Duodenal mucosa (tissue), 2 donors: ENCODE measurements at regions not wholly inside any gene's neighbourhood (a gene's known extent, or its start where the extent isn't known, plus 50 kb on each side); places are given as distances from the start of the nearest gene placed in this dataset.

Experiments used
- H3K27ac ChIP-seq: one replicate; pipeline ENCODE4 v1.7.0; 2013; ENCODE audit warnings: low read depth, low read length
- H3K27me3 ChIP-seq, 2 donors: one replicate each; pipeline ENCODE4 v1.7.0; 2013; ENCODE audit warnings: low read length in 2 of 2, control low read depth in 1 of 2; ENCODE audit not compliant: insufficient read depth in 2 of 2, control insufficient read depth in 1 of 2
- H3K36me3 ChIP-seq, 2 donors: one replicate each; pipeline ENCODE4 v1.7.0; 2013; ENCODE audit warnings: low read length in 2 of 2, control low read depth in 1 of 2; ENCODE audit not compliant: insufficient read depth in 2 of 2, control insufficient read depth in 1 of 2
- H3K4me1 ChIP-seq, 2 donors: one replicate each; pipeline ENCODE4 v1.7.0; 2013; ENCODE audit warnings: low read length in 2 of 2, control low read depth in 1 of 2; ENCODE audit not compliant: insufficient read depth in 2 of 2, control insufficient read depth in 1 of 2
- H3K4me3 ChIP-seq, 2 donors: one replicate each; pipeline ENCODE4 v1.7.0; 2013; ENCODE audit warnings: low read length in 2 of 2, low read depth in 1 of 2
- H3K9ac ChIP-seq, 2 donors: one replicate each; pipeline ENCODE4 v1.7.0; 2013; ENCODE audit warnings: low read length in 2 of 2, low read depth in 1 of 2
- H3K9me3 ChIP-seq, 2 donors: one replicate each; pipeline ENCODE4 v1.7.0; 2013; ENCODE audit warnings: low read length in 2 of 2, control low read depth in 1 of 2; ENCODE audit not compliant: control insufficient read depth in 1 of 2

- H3K9me3 ChIP-seq: no peaks in the 10 kb centered on the region
- no peak overlapping the region for H3K9ac ChIP-seq
- H3K4me3 ChIP-seq: no peak overlapping the region
- H3K4me1 ChIP-seq: no peaks in the 10 kb centered on the region
- H3K27ac ChIP-seq: no peak overlapping the region
- H3K36me3 ChIP-seq: no peaks in the 10 kb centered on the region
- H3K27me3 ChIP-seq: peaks cover 0 to 3% of the 10 kb centered on the region in 2 donors
Measured at GRCh38 chr3:127390365-127391025, 102.6 kb upstream of the PRR20G start.

GRCh38 chr3:127389913-127390312 lies 102.1 kb upstream of the PRR20G start:
- Histone ChIP-seq H3K27me3 (peaks cover 0 to 3% of the 10 kb centered on the region in 2 donors), H3K9me3 (no peaks in the 10 kb centered on the region), H3K27ac (no peak overlapping the region), H3K36me3 (no peaks in the 10 kb centered on the region), H3K4me1 (no peaks in the 10 kb centered on the region), H3K4me3 (no peak overlapping the region), H3K9ac (no peak overlapping the region)

DNA sequence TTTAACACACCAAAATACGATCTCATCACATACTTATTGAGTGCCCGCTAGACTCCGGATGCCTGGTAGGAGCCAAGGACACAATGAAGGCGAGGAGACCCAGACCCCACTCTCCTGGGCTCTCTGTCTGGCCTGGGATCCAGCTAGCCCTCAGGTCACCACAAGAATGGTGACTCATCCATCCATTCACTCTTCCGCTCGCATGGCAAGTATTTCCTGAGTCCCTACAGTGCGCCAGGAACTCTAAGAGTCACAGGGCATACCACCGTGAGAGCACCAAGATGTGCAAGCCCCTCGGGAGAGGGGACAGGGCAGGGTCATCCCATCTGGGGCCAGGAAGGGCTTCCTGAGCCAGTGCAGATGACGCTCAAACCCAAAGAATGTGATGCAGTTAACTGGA lies 101.6 kb upstream of the PRR20G start:
- no peaks in the 10 kb centered on the region for H3K4me1 ChIP-seq
- no peaks in the 10 kb centered on the region for H3K36me3 ChIP-seq
- no peaks in the 10 kb centered on the region for H3K27me3 ChIP-seq
- H3K27ac ChIP-seq: no peak overlapping the region
- H3K9me3 ChIP-seq: no peaks in the 10 kb centered on the region
- H3K4me3 ChIP-seq: no peak overlapping the region
- no peak overlapping the region for H3K9ac ChIP-seq

DNA sequence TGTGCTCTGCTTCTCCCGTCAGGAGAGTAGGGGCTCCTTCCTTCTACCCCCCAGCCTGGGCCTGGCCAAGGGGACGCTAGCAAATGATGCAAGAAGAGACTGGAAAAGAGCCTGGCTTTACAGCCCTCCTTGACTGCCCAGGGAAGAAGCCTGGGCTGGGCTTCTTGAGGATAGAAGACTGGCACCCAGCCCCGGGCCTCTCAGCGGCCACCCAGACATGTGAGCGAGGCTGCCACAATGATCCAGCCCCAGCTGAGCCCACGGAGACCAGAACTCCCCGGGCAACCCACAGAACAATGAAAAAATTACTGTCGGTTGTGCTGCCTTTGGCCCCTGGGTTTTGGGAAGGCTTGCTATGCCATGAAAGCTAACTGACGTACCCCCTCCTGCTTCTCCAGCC lies 100.6 kb upstream of the PRR20G start:
- no peak overlapping the region for H3K27ac ChIP-seq
- no peak overlapping the region for H3K4me3 ChIP-seq
- no peak overlapping the region for H3K9ac ChIP-seq
- H3K4me1 ChIP-seq: no peaks in the 10 kb centered on the region
- no peaks in the 10 kb centered on the region for H3K9me3 ChIP-seq
- no peaks in the 10 kb centered on the region for H3K27me3 ChIP-seq
- no peaks in the 10 kb centered on the region for H3K36me3 ChIP-seq

GRCh38 chr3:127387556-127388153 lies 99.8 kb upstream of the PRR20G start:
- Histone ChIP-seq H3K9ac (no peak overlapping the region), H3K27me3 (no peaks in the 10 kb centered on the region), H3K9me3 (no peaks in the 10 kb centered on the region), H3K27ac (no peak overlapping the region), H3K36me3 (no peaks in the 10 kb centered on the region), H3K4me1 (no peaks in the 10 kb centered on the region), H3K4me3 (no peak overlapping the region)

- Histone ChIP-seq H3K9ac (no peak overlapping the region), H3K27ac (no peak overlapping the region), H3K9me3 (no peaks in the 10 kb centered on the region), H3K4me1 (no peaks in the 10 kb centered on the region), H3K27me3 (no peaks in the 10 kb centered on the region), H3K36me3 (no peaks in the 10 kb centered on the region), H3K4me3 (no peak overlapping the region)
Measured at GRCh38 chr3:127387119-127387518, 99.3 kb upstream of the PRR20G start.

DNA sequence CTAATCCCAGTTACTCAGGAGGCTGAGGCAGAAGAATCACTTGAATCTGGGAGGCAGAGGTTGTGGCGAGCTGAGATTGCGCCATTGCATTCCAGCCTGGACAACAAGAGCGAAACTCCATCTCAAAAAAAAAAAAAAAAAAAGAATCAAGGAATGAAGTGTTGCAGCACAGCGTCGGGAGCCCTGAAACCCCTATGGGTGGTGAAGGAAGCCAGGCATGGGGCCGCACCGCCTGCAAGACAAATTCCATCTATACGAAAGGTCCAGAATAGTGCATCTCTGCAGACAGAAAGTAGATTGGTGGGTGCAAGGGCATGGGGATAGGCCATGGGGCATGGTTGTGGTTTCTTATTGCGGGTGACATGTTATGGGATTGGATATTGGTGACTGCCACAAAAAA lies 98.6 kb upstream of the PRR20G start:
- H3K4me1 ChIP-seq: no peaks in the 10 kb centered on the region
- H3K36me3 ChIP-seq: no peaks in the 10 kb centered on the region
- H3K27ac ChIP-seq: no peak overlapping the region
- H3K9me3 ChIP-seq: no peaks in the 10 kb centered on the region
- no peak overlapping the region for H3K9ac ChIP-seq
- no peak overlapping the region for H3K4me3 ChIP-seq
- H3K27me3 ChIP-seq: no peaks in the 10 kb centered on the region

GRCh38 chr3:127385540-127385870 lies 97.7 kb upstream of the PRR20G start:
- Histone ChIP-seq H3K9me3 (no peaks in the 10 kb centered on the region), H3K4me1 (no peaks in the 10 kb centered on the region), H3K9ac (no peak overlapping the region)

DNA sequence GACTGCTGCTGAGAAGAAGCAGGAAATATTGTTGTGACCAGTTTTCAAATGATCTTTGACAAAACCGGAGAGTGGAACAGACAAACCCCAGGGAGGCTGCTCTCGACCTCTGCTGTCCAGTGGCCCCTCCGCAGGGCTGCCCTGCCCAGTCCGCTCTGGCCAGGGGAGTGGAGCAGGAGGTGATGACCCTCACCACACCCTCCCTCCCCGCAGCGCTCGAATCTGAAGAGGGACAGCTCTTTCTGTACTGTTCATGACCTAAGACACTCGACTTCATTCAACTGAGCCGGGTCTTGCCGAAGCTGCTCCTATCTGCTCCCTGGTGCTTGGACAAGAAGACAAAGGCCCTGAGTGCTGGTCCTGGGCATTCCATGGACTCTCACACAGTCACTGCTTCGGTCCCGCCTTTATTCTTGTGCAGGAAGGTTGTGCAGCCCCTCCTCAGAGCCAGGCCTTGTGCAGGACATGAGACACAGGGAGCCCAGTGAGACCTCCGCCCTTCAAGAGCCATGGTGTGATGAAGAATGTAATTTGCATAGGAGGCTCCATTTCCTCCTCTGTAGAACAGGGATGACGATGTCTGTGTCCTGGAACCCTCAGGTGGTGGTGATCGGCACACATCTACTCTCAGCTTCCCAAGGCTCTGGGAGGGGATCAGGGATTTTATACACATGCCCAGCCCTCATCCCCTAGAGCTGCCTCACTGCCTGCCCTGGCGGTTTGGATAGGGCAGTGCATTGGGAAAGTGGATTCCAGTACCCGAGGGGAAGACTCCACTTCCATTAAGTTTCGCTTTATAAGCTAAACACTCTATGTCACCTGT lies 97.1 kb upstream of the PRR20G start:
- Histone ChIP-seq H3K27ac (no peak overlapping the region), H3K9me3 (no peaks in the 10 kb centered on the region), H3K4me1 (no peaks in the 10 kb centered on the region), H3K9ac (no peak overlapping the region), H3K27me3 (no peaks in the 10 kb centered on the region), H3K4me3 (no peak overlapping the region), H3K36me3 (no peaks in the 10 kb centered on the region)

More at GRCh38 chr3:127385540-127385870, 97.7 kb upstream of the PRR20G start:
- Histone ChIP-seq H3K4me3 (no peak overlapping the region), H3K27me3 (no peaks in the 10 kb centered on the region), H3K36me3 (no peaks in the 10 kb centered on the region), H3K27ac (no peak overlapping the region)

- Histone ChIP-seq H3K4me1 (no peaks in the 10 kb centered on the region), H3K4me3 (no peak overlapping the region), H3K27ac (no peak overlapping the region), H3K27me3 (no peaks in the 10 kb centered on the region), H3K36me3 (no peaks in the 10 kb centered on the region), H3K9ac (no peak overlapping the region), H3K9me3 (no peaks in the 10 kb centered on the region)
Measured at GRCh38 chr3:127383656-127384179, 95.9 kb upstream of the PRR20G start.
